Adrenal gland (tissue), 9 donors: ENCODE measurements at regions not wholly inside any gene's neighbourhood (a gene's known extent, or its start where the extent isn't known, plus 50 kb on each side); places are given as distances from the start of the nearest gene placed in this dataset.

ENCODE experiments used
- DNase-seq, 7 donors: peaks; one replicate each; pipeline ENCODE4 v3.0.0-alpha.2; 2019 to 2020
- H3K27ac ChIP-seq, 5 donors: fragments of 200-600 bp; sonication (generic) in 4 of 5; 1 replicate in 3 of 5; 2 replicates in 2 of 5; pipeline versions ENCODE4 v1.5.1 to v1.8.0; 2016 to 2020; ENCODE audit warnings: mild to moderate bottlenecking in 1 of 5
- H3K27me3 ChIP-seq: fragments of 200-600 bp; 2 replicates; pipeline ENCODE4 v1.8.0; 2021
- H3K36me3 ChIP-seq, 2 donors: fragments of 200-600 bp; replicated peaks in 1 of 2; 1 replicate in 1 of 2; 2 replicates in 1 of 2; pipeline versions ENCODE4 v1.5.1 to v1.8.0; 2018 to 2022
- H3K4me1 ChIP-seq, 2 donors: fragments of 200-600 bp; replicated peaks in 1 of 2; 1 replicate in 1 of 2; 2 replicates in 1 of 2; pipeline versions ENCODE4 v1.5.1 to v1.8.0; 2018 to 2021
- H3K4me3 ChIP-seq, 4 donors: fragments of 200-600 bp; sonication (generic) in 3 of 4; one replicate each; pipeline ENCODE4 v1.5.1; 2016 to 2018
- H3K9me3 ChIP-seq, 3 donors: fragments of 200-600 bp; sonication (generic) in 1 of 3; replicated peaks in 1 of 3; 1 replicate in 2 of 3; 2 replicates in 1 of 3; pipeline versions ENCODE4 v1.5.1 to v1.8.0; 2016 to 2021
- CTCF ChIP-seq, 6 experiments: fragments of 450-650 bp in 4 of 6; fragments of 200-600 bp in 2 of 6; sonication (generic) in 1 of 6; IDR thresholded peaks; 1 replicate in 5 of 6; 2 replicates in 1 of 6; pipeline versions ENCODE4 v1.5.1 to v1.8.0; 2016 to 2021; ENCODE audit warnings: antibody characterized with exemption in 6 of 6, mild to moderate bottlenecking in 2 of 6, moderate library complexity in 1 of 6
- POLR2A ChIP-seq, 2 donors: fragments of 450-650 bp; IDR thresholded peaks; one replicate each; pipeline ENCODE4 v1.6.1; 2017; ENCODE audit warnings: antibody characterized with exemption in 2 of 2, mild to moderate bottlenecking in 2 of 2, moderate library complexity in 1 of 2
- WGBS, 4 donors: extraction: QIAGEN DNeasy Blood & Tissue Kit in 2 of 4; methylation state at CpG; one replicate each; pipeline versions ENCODE4 v1.1.5 to v1.1.7; 2013 to 2017; 5-methylcytosine and 5-hydroxymethylcytosine counted together
- intact Hi-C, 2 donors: fragments of 100-400 bp; cut with DNase I; formaldehyde crosslinking; loops; one replicate each; pipeline versions ENCODE4 v1.14.1 to v1.15.0; 2022 to 2023
- donor health status: healthy with polysubstance abuse.
- donor health status: Bipolar disorder and iron deficiency.
- donor health status: DM: yes; HTN: yes; CAD: no.
- donor health status: DM: no; HTN: no; CAD: no.
- donor health status: DM: no; HTN: no; CAD: no.

GRCh38 chr1:57984277-57984676, 560.4 kb upstream of the DAB1 start:
- TF ChIP-seq CTCF (IDR thresholded peaks at IDR 0.05) (no peak), POLR2A (IDR thresholded peaks at IDR 0.05) (no peak)
- intact Hi-C loops = no loop called here

GRCh38 chr1:57983441-57983840, 559.6 kb upstream of the DAB1 start:
- 71 to 83% (median 80%) methylated on average over 3 of the region's 3 CpGs for WGBS, 4 donors
- no peaks in the 10 kb centered on the region for H3K4me1 ChIP-seq
- no peak for DNase-seq
- no peaks in the 10 kb centered on the region for H3K9me3 ChIP-seq
- H3K4me3 ChIP-seq = no peak overlapping the region
- H3K27ac ChIP-seq = no peak overlapping the region
- TF ChIP-seq CTCF (IDR thresholded peaks at IDR 0.05) = no peak
- no peak for TF ChIP-seq POLR2A (IDR thresholded peaks at IDR 0.05)
- intact Hi-C loops = no loop called here
- no peaks in the 10 kb centered on the region for H3K27me3 ChIP-seq
- H3K36me3 ChIP-seq = no peaks in the 10 kb centered on the region

More at GRCh38 chr1:57984277-57984676, 560.4 kb upstream of the DAB1 start:
- no peaks in the 10 kb centered on the region for H3K9me3 ChIP-seq
- H3K27me3 ChIP-seq = no peaks in the 10 kb centered on the region
- H3K4me1 ChIP-seq = no peaks in the 10 kb centered on the region
- no peaks in the 10 kb centered on the region for H3K36me3 ChIP-seq
- H3K4me3 ChIP-seq = no peak overlapping the region
- no peak overlapping the region for H3K27ac ChIP-seq
- DNase-seq = no peak

- TF ChIP-seq POLR2A (IDR thresholded peaks at IDR 0.05) (no peak), CTCF (IDR thresholded peaks at IDR 0.05) (no peak)
- H3K4me3 ChIP-seq = no peak overlapping the region
- H3K9me3 ChIP-seq = no peaks in the 10 kb centered on the region
- WGBS, 4 donors = 40 to 55% (median 49%) methylated on average over 4 of the region's 4 CpGs
- intact Hi-C loops = no loop called here
- no peaks in the 10 kb centered on the region for H3K36me3 ChIP-seq
- no peak overlapping the region for H3K27ac ChIP-seq
- no peaks in the 10 kb centered on the region for H3K4me1 ChIP-seq
- DNase-seq = no peak
- H3K27me3 ChIP-seq = no peaks in the 10 kb centered on the region
Observed at GRCh38 chr1:57982852-57983251, 559.0 kb upstream of the DAB1 start.

GRCh38 chr1:57976216-57976615, 552.4 kb upstream of the DAB1 start:
- Histone ChIP-seq H3K4me1 (no peaks in the 10 kb centered on the region), H3K9me3 (no peaks in the 10 kb centered on the region), H3K36me3 (no peaks in the 10 kb centered on the region), H3K4me3 (no peak overlapping the region), H3K27me3 (peaks cover 6% of the 10 kb centered on the region), H3K27ac (no peak overlapping the region)
- 58 to 70% (median 65%) methylated on average over 5 of the region's 5 CpGs for WGBS, 4 donors
- TF ChIP-seq CTCF (IDR thresholded peaks at IDR 0.05) (peak in 1 of 6 experiments; percentile 18), POLR2A (IDR thresholded peaks at IDR 0.05) (no peak)
- peak in 1 of 7 donors; percentile 54 for DNase-seq
- intact Hi-C loops = no loop called here
